GDM1 (cell line): ENCODE measurements at regions not wholly inside any gene's neighbourhood (a gene's known extent, or its start where the extent isn't known, plus 50 kb on each side); places are given as distances from the start of the nearest gene placed in this dataset.
"Not testable (repeated sequence)": the region's sequence is repeated elsewhere in the genome, so short reads cannot be mapped to it uniquely, and the experiment has no call there.

Experiments
- DNase-seq: peaks from one replicate; lab custom pipeline; 2025; lab: John Stamatoyannopoulos, UW

DNA sequence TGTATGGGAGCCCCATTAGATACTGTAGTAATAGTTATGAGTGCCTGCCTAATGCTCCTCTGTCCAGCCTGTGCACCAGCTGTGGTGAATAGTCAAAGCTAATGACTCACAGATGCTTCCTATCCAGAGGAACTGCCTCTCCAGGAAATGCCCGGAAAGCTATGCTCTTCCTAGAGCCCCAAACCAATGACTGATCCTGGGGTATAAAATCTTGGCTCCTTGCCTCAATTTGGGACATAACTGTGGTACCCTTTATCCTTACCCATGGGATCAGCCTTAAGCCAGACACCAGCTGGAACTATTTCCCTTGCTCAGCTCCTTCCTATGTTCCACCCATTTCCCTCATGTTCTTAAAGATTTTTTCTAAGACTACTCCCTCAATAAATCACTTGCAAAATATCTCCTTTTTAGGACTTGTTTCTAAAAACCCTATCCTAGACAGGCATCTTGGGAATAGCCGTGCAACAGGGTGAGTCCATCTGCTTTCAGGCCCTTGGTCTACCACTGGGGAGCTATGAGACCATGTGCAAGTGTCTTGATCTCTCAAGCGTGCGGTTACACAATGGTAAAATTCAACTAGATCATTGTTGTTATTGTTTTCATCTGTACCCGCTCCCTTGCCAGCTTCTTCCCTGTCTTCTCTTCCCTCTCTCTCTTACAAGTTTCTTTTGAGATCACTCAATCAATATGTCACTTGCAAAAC is 283.7 kb downstream of the BTBD3 start:
- DNase-seq: no peak

DNA sequence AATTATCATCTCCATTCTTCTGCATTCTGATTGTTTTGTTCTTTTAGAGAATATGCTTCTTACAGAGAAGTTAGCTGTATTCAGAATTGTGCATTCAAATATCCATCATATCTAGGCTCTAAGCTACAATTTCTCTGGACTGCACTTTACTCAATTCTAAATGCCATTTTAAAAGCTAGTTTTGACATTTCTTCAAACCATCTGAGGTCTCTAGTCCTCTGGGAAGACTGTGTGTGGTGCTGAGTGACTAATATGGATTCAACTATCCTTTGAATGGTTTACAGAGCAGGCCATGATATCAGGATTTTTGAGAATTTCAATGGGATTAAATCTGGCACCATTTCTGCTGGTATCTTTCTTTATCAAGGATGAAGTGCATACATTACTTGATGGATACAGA is 285.7 kb downstream of the BTBD3 start:
- no peak for DNase-seq

DNA sequence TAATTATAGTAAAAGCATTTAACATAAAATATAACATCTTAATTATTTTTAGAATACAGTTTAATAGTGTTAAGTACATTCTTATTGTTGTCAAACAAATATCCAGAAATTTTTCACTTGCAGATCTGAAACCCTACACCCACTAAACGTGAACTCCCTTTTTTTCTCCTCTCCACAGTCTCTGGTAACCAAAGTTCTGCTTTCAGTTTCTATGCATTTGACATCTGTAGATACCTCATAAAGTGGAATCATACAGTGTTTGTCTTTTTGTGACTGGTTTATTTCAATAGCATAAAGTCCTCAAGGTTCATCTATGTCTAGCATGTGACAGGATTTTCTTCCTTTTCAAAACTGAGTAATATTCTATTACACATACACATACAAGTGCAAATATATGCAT is 286.3 kb downstream of the BTBD3 start:
- DNase-seq: no peak

- peak; percentile 11 for DNase-seq
Measured at GRCh38 chr20:12207875-12208274, 290.2 kb downstream of the BTBD3 start.

- DNase-seq: no peak
Measured at GRCh38 chr20:12210591-12210990, 292.9 kb downstream of the BTBD3 start.

DNA sequence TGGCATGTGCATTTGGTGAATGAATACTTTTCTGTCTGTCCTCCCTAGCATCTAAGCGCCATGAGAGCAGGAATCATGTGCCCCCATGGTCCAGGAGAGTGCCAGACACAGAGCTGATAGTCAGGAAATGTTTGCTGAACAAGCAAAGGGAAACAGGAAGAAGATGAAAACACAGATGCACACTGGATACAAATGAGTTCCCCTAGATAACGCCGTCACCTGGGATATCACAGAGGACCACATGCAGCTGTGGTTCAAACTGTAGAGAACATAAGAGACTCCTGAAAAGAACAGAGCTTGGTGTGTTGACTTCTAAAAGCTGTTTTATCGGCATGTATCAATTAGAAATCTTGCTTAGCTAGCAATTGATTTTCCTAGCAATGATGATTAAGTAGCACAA is 293.7 kb downstream of the BTBD3 start:
- DNase-seq: no peak

GRCh38 chr20:12217382-12217781 is 299.7 kb downstream of the BTBD3 start:
- no peak for DNase-seq

DNA sequence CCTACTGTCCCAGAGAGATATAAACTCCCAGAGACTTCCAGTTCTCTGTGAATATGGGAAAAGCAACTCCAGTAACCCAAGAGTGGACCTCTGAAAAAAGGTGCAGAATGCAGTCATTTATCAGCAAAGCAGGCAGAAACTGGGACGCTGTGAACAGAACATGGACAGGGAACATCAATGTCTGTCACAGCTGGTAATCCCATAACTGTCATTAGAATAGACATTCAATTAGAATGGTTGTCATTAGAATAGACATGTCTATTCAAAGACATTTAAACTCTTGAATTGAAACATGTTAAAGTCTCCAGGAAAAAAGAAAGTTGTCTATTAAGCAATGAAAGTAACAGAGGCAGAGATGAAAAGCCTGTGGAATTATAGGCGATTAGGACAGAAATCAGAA is 302.1 kb downstream of the BTBD3 start:
- no peak for DNase-seq

GRCh38 chr20:12223057-12223456 is 305.4 kb downstream of the BTBD3 start:
- DNase-seq: no peak

- no peak for DNase-seq
Measured at GRCh38 chr20:12225898-12226297, 308.2 kb downstream of the BTBD3 start.

- DNase-seq: no peak
Measured at GRCh38 chr20:12229891-12230290, 312.2 kb downstream of the BTBD3 start.

DNA sequence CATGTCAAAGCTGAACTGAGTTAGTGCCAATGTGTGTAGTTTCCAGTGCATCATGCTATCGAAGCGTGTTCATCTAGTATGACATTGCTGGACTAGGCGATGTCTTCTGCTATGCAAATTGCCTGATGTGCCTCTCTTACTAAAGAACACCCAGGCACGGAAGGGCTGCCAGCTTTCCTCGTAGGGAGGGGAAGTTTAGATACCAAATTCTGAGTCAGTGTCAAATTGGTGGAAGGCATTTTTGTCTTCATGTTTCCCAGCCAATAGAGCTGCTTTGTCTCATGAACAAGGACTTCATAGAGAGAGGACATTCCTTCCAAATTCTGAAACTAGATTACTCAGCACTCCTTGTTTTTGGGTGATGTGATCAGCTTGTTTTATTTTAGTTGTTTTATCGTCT is 320.1 kb downstream of the BTBD3 start:
- no peak for DNase-seq

- DNase-seq: no peak
Measured at GRCh38 chr20:12241065-12241464, 323.4 kb downstream of the BTBD3 start.

- DNase-seq: no peak
Measured at GRCh38 chr20:12243327-12243726, 325.6 kb downstream of the BTBD3 start.

DNA sequence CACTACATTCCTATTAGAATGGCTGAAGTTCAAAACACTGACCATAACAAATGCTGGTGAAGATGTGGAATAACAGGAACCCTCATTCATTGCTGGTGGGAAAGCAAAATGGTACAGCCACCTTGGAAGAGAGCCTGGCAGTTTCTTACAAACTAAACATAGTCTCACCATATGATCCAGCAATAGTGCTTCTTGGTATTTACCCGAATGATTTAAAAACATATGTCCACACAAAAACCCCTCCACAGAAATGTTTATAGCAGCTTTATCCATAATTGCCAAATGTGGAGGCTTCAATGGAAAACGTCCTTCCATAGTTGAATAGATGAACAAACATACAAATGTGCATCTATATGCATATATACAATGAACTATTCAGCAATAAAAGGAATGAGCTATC is 330.8 kb downstream of the BTBD3 start:
- DNase-seq: no peak

GRCh38 chr20:12250661-12251060 is 333.0 kb downstream of the BTBD3 start:
- DNase-seq: not testable (repeated sequence)

DNA sequence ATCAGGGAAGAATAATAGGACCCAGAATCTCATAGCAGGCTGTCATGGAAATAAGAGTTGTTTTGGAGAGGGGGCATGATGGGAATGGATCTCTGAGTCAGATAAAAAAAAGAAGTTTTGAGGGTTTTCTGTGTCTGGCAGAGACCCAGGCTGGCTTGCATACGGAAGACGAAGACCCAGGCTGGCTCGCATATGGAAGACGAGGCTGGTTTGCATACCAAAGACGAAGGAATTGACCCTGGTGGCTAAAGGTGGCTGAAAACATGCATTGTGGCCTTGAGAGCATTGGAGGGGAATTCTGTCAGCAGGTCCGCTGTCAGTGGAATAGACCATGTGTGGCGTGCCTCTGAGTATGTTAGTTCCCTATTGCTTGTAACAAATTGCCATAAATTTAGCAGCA is 335.1 kb downstream of the BTBD3 start:
- no peak for DNase-seq

DNA sequence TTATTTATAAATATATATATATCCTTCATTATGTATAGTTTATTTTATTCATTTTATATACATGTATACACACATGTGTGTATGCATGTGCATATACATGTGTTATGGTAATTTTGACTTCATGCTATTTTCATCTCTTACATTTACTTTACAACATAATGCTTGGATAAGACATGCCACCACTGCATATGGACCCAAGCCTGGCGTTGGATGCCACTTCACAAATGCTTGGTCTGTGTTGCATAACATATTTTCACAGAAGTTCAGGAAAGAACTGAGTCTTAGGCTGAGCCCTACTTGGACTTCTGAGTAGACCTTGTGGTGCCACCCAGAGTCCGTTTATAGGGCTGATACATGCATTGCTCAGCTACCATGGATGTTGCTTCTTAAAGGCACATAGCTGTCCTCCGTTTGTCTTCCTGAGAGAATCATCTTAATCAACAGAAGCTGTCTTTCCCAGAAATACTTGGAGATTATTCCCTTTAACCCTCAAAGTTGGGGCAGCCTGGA is 337.8 kb downstream of the BTBD3 start:
- no peak for DNase-seq

DNA sequence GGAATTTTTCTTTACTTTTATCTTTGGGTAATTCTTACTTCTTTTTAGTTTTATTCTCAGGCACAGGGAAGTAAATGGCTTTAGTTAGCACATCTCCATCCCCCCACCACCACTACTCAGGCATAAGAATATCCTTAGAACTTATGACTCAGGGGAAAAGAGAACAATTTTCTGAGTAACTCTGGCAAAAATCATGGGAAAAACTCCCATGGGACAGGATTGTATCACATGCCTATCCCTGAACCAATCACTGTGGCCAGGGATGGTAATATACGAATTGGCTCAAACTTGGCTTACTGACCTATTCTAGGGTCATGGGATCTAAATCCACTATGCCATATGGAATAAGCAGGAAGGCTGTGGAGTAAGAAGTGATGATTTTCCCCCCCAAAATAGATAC is 339.1 kb downstream of the BTBD3 start:
- DNase-seq: no peak

DNA sequence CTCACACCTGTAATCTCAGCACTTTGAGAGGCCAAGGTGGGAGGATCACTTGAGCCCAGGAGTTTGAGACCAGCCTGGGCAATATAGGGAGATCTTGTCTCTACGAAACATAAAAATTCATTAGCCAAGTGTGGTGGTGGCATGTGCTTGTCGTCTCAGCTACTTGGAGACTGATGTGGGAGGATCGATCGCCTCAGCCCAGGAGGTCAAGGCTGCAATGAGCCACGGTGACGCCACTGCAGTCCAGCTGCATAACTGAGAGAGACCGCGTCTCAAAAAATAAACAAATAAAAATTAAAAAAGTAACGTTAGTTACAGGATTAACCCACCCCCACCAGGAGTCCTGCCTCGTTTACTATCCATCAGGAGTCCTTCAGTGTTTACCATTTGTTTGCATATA is 345.1 kb downstream of the BTBD3 start:
- no peak for DNase-seq

DNA sequence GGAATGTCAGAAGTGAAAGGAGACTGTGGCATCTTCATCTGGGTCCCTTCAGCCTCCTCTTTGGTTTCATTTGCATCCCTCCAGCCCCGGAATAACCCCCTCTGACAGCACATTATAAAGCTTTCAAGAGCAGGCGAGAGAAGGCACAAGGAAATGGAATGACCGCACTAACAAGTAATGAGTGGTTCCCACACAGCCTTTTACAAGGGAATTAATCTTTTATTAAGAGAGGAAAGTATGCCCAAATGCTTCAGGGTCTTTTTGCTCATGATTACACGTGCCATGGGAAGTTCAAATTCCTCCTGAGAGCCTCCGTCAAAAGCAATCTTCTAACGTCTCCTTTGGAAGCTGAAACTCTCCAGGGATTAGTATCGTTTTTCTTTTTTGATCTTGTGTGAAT is 347.0 kb downstream of the BTBD3 start:
- DNase-seq: no peak

DNA sequence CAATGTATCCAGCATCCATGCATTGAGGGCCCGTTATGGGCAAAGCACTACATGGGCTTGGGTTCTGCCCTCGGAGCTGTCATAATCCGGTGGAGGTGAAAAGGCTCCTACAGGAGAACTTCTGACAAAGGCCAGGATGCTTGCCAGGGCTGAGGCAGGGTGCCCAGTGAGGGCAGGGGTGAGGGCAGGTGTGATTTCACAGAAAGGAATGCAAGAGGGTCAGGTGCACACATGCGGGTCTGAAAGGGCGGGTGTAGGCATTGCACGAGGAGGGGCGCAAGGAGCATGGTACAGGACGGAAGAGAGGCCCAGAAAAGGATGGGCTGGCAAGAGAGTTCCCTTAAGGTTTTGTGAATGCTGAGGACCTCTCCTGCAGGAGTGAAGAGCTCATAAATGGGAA is 348.0 kb downstream of the BTBD3 start:
- DNase-seq: no peak

DNA sequence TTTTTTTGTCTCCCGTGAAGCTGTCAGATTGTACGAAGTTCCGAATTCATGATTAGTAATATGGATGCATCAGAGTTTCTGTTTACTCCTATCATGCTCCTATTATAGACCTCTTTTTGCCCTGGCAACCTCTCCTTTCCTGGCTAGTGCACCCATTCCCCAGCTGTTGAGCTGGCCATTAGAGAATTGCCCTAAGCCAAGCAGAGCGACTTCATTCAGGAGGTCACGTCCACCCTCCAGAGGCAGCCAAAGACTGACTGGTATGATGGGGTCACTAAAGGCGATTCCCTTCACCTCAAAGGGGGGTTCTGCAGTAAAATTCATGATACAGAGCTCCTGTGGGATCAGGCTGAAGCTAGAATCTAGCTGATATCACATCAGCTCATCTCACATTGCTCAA is 351.9 kb downstream of the BTBD3 start:
- no peak for DNase-seq

DNA sequence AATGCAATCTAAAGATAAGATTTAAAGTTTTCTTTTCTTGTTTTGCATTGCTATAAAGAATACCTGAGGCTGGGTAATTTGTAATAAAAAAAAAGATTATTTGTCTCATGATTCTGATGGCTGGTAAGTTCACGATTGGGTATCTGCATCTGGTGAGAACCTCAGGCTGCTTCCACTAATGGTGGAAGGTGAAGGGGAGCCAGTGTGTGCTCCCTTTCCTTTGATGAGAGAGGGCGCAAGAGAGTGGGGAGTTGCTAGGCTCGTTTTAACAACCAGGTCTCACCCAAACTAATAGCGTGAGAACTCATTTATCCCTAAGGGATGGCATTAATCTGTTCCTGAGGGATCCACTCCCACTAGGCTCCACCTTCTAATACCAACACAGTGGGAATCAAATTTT is 353.2 kb downstream of the BTBD3 start:
- no peak for DNase-seq
